ENCODE measurements at regions not wholly inside any gene's neighbourhood (a gene's known extent, or its start where the extent isn't known, plus 50 kb on each side); places are given as distances from the start of the nearest gene placed in this dataset.

DNA sequence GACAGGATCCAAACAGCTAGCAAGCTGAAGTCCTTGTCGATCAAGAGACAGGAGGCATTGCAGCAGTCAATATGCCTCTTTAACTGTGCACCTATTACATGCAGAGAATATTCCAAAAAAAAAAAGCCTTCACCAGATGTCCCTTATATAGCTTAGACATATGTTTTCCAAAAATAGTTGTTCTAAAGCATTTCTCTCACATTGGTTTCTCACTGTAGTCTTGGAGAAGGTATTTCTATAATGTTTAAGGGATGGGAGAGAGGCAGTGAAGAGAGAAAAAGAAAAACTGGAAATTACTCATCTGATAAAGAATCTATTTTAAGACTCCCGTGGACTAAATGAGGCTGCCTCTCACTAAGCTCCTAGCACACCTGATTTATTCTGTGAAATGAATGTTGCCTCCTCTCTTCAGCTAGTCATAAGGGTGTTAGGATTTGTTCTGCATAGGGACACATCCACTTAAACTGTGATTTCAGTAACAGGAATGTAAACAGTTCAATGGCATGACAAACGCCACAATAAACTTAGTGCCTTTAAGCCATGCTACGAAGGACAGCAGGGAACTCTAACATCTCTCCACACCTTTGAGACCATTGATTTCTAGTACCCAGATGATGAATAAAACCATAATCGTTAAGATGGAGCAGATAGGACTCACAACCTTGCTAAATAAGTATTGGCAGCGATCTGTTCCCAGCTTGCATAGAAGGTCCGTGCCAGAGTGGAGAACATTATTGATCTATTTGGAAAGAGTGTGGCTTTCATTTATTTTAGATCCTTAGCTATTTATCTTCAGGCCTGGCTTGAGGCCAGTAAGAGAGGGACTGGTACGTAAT, 98.6 kb upstream of the NCK2 start:
- no peak for ATAC-seq
- TF ChIP-seq FOXK1 (CRISPR knock-in tag; IDR thresholded peaks at IDR 0.05): no peak
- TF ChIP-seq, protein P1, sequence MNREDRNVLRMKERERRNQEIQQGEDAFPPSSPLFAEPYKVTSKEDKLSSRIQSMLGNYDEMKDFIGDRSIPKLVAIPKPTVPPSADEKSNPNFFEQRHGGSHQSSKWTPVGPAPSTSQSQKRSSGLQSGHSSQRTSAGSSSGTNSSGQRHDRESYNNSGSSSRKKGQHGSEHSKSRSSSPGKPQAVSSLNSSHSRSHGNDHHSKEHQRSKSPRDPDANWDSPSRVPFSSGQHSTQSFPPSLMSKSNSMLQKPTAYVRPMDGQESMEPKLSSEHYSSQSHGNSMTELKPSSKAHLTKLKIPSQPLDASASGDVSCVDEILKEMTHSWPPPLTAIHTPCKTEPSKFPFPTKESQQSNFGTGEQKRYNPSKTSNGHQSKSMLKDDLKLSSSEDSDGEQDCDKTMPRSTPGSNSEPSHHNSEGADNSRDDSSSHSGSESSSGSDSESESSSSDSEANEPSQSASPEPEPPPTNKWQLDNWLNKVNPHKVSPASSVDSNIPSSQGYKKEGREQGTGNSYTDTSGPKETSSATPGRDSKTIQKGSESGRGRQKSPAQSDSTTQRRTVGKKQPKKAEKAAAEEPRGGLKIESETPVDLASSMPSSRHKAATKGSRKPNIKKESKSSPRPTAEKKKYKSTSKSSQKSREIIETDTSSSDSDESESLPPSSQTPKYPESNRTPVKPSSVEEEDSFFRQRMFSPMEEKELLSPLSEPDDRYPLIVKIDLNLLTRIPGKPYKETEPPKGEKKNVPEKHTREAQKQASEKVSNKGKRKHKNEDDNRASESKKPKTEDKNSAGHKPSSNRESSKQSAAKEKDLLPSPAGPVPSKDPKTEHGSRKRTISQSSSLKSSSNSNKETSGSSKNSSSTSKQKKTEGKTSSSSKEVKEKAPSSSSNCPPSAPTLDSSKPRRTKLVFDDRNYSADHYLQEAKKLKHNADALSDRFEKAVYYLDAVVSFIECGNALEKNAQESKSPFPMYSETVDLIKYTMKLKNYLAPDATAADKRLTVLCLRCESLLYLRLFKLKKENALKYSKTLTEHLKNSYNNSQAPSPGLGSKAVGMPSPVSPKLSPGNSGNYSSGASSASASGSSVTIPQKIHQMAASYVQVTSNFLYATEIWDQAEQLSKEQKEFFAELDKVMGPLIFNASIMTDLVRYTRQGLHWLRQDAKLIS (CRISPR knock-in tag; IDR thresholded peaks at IDR 0.05; ENCODE audit: borderline replicate concordance): no peak
- TF ChIP-seq, protein P2, sequence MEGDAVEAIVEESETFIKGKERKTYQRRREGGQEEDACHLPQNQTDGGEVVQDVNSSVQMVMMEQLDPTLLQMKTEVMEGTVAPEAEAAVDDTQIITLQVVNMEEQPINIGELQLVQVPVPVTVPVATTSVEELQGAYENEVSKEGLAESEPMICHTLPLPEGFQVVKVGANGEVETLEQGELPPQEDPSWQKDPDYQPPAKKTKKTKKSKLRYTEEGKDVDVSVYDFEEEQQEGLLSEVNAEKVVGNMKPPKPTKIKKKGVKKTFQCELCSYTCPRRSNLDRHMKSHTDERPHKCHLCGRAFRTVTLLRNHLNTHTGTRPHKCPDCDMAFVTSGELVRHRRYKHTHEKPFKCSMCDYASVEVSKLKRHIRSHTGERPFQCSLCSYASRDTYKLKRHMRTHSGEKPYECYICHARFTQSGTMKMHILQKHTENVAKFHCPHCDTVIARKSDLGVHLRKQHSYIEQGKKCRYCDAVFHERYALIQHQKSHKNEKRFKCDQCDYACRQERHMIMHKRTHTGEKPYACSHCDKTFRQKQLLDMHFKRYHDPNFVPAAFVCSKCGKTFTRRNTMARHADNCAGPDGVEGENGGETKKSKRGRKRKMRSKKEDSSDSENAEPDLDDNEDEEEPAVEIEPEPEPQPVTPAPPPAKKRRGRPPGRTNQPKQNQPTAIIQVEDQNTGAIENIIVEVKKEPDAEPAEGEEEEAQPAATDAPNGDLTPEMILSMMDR (IDR thresholded peaks at IDR 0.05): no peak
- no peak for TF ChIP-seq ZNF317 (CRISPR knock-in tag; IDR thresholded peaks at IDR 0.05; ENCODE audit: borderline replicate concordance, low read depth)
- TF ChIP-seq, protein P3, sequence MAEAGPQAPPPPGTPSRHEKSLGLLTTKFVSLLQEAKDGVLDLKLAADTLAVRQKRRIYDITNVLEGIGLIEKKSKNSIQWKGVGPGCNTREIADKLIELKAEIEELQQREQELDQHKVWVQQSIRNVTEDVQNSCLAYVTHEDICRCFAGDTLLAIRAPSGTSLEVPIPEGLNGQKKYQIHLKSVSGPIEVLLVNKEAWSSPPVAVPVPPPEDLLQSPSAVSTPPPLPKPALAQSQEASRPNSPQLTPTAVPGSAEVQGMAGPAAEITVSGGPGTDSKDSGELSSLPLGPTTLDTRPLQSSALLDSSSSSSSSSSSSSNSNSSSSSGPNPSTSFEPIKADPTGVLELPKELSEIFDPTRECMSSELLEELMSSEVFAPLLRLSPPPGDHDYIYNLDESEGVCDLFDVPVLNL (CRISPR knock-in tag; IDR thresholded peaks at IDR 0.05; ENCODE audit: borderline replicate concordance, low read depth): no peak
- no peak for TF ChIP-seq ESRRA (CRISPR knock-in tag; IDR thresholded peaks at IDR 0.05; ENCODE audit: borderline replicate concordance)
- TF ChIP-seq, protein P4, sequence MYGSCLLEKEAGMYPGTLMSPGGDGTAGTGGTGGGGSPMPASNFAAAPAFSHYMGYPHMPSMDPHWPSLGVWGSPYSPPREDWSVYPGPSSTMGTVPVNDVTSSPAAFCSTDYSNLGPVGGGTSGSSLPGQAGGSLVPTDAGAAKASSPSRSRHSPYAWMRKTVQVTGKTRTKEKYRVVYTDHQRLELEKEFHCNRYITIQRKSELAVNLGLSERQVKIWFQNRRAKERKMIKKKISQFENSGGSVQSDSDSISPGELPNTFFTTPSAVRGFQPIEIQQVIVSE (CRISPR knock-in tag; IDR thresholded peaks at IDR 0.05; ENCODE audit: borderline replicate concordance): no peak
- TF ChIP-seq CREB1 (CRISPR knock-in tag; IDR thresholded peaks at IDR 0.05): no peak
- TF ChIP-seq ZNF396 (CRISPR knock-in tag; IDR thresholded peaks at IDR 0.05; ENCODE audit: borderline replicate concordance): no peak
- TF ChIP-seq, protein P5, sequence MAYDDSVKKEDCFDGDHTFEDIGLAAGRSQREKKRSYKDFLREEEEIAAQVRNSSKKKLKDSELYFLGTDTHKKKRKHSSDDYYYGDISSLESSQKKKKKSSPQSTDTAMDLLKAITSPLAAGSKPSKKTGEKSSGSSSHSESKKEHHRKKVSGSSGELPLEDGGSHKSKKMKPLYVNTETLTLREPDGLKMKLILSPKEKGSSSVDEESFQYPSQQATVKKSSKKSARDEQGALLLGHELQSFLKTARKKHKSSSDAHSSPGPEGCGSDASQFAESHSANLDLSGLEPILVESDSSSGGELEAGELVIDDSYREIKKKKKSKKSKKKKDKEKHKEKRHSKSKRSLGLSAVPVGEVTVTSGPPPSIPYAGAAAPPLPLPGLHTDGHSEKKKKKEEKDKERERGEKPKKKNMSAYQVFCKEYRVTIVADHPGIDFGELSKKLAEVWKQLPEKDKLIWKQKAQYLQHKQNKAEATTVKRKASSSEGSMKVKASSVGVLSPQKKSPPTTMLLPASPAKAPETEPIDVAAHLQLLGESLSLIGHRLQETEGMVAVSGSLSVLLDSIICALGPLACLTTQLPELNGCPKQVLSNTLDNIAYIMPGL (CRISPR knock-in tag; IDR thresholded peaks at IDR 0.05): no peak
- TF ChIP-seq PRRX2 (CRISPR knock-in tag; IDR thresholded peaks at IDR 0.05): no peak
- TF ChIP-seq, protein P6, sequence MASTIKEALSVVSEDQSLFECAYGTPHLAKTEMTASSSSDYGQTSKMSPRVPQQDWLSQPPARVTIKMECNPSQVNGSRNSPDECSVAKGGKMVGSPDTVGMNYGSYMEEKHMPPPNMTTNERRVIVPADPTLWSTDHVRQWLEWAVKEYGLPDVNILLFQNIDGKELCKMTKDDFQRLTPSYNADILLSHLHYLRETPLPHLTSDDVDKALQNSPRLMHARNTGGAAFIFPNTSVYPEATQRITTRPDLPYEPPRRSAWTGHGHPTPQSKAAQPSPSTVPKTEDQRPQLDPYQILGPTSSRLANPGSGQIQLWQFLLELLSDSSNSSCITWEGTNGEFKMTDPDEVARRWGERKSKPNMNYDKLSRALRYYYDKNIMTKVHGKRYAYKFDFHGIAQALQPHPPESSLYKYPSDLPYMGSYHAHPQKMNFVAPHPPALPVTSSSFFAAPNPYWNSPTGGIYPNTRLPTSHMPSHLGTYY (CRISPR knock-in tag; IDR thresholded peaks at IDR 0.05): no peak
- no peak for TF ChIP-seq HMGA2 (CRISPR knock-in tag; IDR thresholded peaks at IDR 0.05)
- no peak for TF ChIP-seq CBFB (CRISPR knock-in tag; IDR thresholded peaks at IDR 0.05; ENCODE audit: low read depth)
- TF ChIP-seq, protein P7, sequence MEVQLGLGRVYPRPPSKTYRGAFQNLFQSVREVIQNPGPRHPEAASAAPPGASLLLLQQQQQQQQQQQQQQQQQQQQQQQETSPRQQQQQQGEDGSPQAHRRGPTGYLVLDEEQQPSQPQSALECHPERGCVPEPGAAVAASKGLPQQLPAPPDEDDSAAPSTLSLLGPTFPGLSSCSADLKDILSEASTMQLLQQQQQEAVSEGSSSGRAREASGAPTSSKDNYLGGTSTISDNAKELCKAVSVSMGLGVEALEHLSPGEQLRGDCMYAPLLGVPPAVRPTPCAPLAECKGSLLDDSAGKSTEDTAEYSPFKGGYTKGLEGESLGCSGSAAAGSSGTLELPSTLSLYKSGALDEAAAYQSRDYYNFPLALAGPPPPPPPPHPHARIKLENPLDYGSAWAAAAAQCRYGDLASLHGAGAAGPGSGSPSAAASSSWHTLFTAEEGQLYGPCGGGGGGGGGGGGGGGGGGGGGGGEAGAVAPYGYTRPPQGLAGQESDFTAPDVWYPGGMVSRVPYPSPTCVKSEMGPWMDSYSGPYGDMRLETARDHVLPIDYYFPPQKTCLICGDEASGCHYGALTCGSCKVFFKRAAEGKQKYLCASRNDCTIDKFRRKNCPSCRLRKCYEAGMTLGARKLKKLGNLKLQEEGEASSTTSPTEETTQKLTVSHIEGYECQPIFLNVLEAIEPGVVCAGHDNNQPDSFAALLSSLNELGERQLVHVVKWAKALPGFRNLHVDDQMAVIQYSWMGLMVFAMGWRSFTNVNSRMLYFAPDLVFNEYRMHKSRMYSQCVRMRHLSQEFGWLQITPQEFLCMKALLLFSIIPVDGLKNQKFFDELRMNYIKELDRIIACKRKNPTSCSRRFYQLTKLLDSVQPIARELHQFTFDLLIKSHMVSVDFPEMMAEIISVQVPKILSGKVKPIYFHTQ (CRISPR knock-in tag; IDR thresholded peaks at IDR 0.05): no peak
- no peak for TF ChIP-seq NFYB (CRISPR knock-in tag; conservative IDR thresholded peaks at IDR 0.05; ENCODE audit: low read depth)
- no peak for TF ChIP-seq JAZF1 (CRISPR knock-in tag; IDR thresholded peaks at IDR 0.05)
- no peak for TF ChIP-seq ELF4 (CRISPR knock-in tag; IDR thresholded peaks at IDR 0.05; ENCODE audit: low read depth)
- TF ChIP-seq TEAD4 (CRISPR knock-in tag; IDR thresholded peaks at IDR 0.05): no peak
- ChIA-PET CTCF (interaction anchor here (0.8 kb wide), 1 partner anchor 70 kb away, joined by 4 read pairs; no protein-coding TSS in a partner anchor), POLR2A (no interaction called here)
- Mint-ChIP-seq H3K4me3 (no peak overlapping the region), H3K9me3 (peaks cover 13% of the 10 kb centered on the region), H3K36me3 (peaks cover 7% of the 10 kb centered on the region), H3K27me3 (ENCODE audit: low read depth) (no peaks in the 10 kb centered on the region; the same call in 1 of the 2 replicates), H3K4me1 (peaks cover 47% of the 10 kb centered on the region), H3K27ac (no peak overlapping the region)
- DNase-seq (ENCODE audit: low spot score): no peak

Data from WTC11 (cell line).